HepG2 (cell line): ENCODE measurements at regions not wholly inside any gene's neighbourhood (a gene's known extent, or its start where the extent isn't known, plus 50 kb on each side); places are given as distances from the start of the nearest gene placed in this dataset.

ENCODE experiments used
- ATAC-seq: fragments of 200-7000 bp; cut with Tn5 transposase; 3 replicates; pipeline ENCODE4 v1.9.1; 2020; ENCODE audit warnings: mild to moderate bottlenecking, moderate library complexity
- BruUV-seq: library from RNA; stranded (reverse); fragments of 400-500 nt; replicated peaks from 2 replicates; lab custom pipeline; 2021; lab: Mats Ljungman, UMichigan
- CTCF ChIA-PET: fragments of 300-600 bp; formaldehyde crosslinking; extraction: SDS; loops from one replicate; lab custom pipeline; 2021; ENCODE audit warnings: low total read pairs, inconsistent platforms, low intra/inter-chr PET ratio; lab: Yijun Ruan, JAX
- POLR2A ChIA-PET: fragments of 350-600 bp; sonication (Branson Sonifier 250); formaldehyde crosslinking; loops from one replicate; lab custom pipeline; 2020; ENCODE audit warnings: antibody characterized with exemption, inconsistent platforms; lab: Yijun Ruan, JAX
- DNase-seq: peaks from one replicate; pipeline ENCODE4 v3.0.0-alpha.2; 2015; ENCODE audit warnings: low spot score
- FAIRE-seq: peaks from 3 replicates; lab custom pipeline; 2011; peaks lifted over from hg19 to GRCh38; lab: Jason Lieb, UNC
- H2AFZ ChIP-seq: one replicate; pipeline ENCODE4 v1.6.1; 2011; ENCODE audit warnings: low read length, inconsistent platforms
- H3K27ac ChIP-seq: fragments of 300-600 bp; 3 replicates; pipeline ENCODE4 v1.8.0; 2011; ENCODE audit warnings: mixed run types, mild to moderate bottlenecking, mixed read lengths, low read length, inconsistent platforms; ENCODE audit not compliant: insufficient read depth; ENCODE audit errors: extremely low read length
- H3K27me3 ChIP-seq, 2 experiments: fragments of 200-600 bp in 1 of 2; 2 replicates in 1 of 2; 3 replicates in 1 of 2; pipeline versions ENCODE4 v1.6.0 to v1.8.0; 2011; ENCODE audit warnings: low read length in 2 of 2, mild to moderate bottlenecking in 2 of 2, moderate library complexity in 2 of 2, inconsistent platforms in 1 of 2; ENCODE audit not compliant: insufficient read depth in 2 of 2, control insufficient read depth in 1 of 2
- H3K36me3 ChIP-seq, 2 experiments: fragments of 200-600 bp in 1 of 2; replicated peaks in 1 of 2; 2 replicates in 1 of 2; 3 replicates in 1 of 2; pipeline versions ENCODE4 v1.5.1 to v1.8.0; 2011; ENCODE audit warnings: low read length in 2 of 2, inconsistent platforms in 1 of 2; ENCODE audit not compliant: insufficient read depth in 2 of 2, control insufficient read depth in 1 of 2
- H3K4me1 ChIP-seq: 2 replicates; pipeline ENCODE4 v1.5.1; 2012; ENCODE audit warnings: low read length, inconsistent platforms; ENCODE audit not compliant: insufficient read depth
- H3K4me2 ChIP-seq: 2 replicates; pipeline ENCODE4 v1.6.0; 2011; ENCODE audit warnings: low read depth, low read length, inconsistent platforms
- H3K4me3 ChIP-seq, 3 experiments: fragments of 200-600 bp in 1 of 3; sonication (generic), shearing (Covaris generic) in 1 of 3; replicated peaks in 1 of 3; 2 replicates each; pipeline ENCODE4 v1.5.1; 2011 to 2016; ENCODE audit warnings: low read length in 3 of 3, inconsistent platforms in 2 of 3, low read depth in 2 of 3, mild to moderate bottlenecking in 2 of 3, control low read depth in 1 of 3, mixed read lengths in 1 of 3; ENCODE audit not compliant: insufficient read depth in 1 of 3
- H3K79me2 ChIP-seq: one replicate; pipeline ENCODE4 v1.6.1; 2011; ENCODE audit warnings: low read length, inconsistent platforms; ENCODE audit not compliant: insufficient read depth
- H3K9ac ChIP-seq: 2 replicates; pipeline ENCODE4 v1.6.0; 2011; ENCODE audit warnings: mild to moderate bottlenecking, low read depth, low read length, inconsistent platforms; ENCODE audit not compliant: insufficient read depth
- H3K9me3 ChIP-seq: 2 replicates; pipeline ENCODE4 v1.5.1; 2012; ENCODE audit warnings: mild to moderate bottlenecking, low read length
- H4K20me1 ChIP-seq: 2 replicates; pipeline ENCODE4 v1.6.0; 2011; ENCODE audit warnings: inconsistent platforms, mild to moderate bottlenecking, low read length, moderate library complexity; ENCODE audit not compliant: insufficient read depth
- ATF1 ChIP-seq: IDR thresholded peaks from 2 replicates; pipeline ENCODE4 v1.6.1; 2016; ENCODE audit warnings: mild to moderate bottlenecking, control low read depth
- DMTF1 ChIP-seq: sonication (generic); formaldehyde crosslinking; IDR thresholded peaks from 2 replicates; pipeline ENCODE4 v1.4.0; 2020; ENCODE audit warnings: mild to moderate bottlenecking, missing genetic modification reagents
- IKZF1 ChIP-seq: fragments of 450-650 bp; IDR thresholded peaks from 2 replicates; pipeline ENCODE4 v1.7.1; 2016
- JARID2 ChIP-seq: sonication (generic); formaldehyde crosslinking; IDR thresholded peaks from 2 replicates; pipeline ENCODE4 v1.8.1; 2023; ENCODE audit warnings: missing genetic modification reagents, inconsistent platforms; ENCODE audit not compliant: insufficient replicate concordance
- KDM2A ChIP-seq: sonication (generic); formaldehyde crosslinking; IDR thresholded peaks from 2 replicates; pipeline ENCODE4 v1.4.0; 2020; ENCODE audit warnings: low read depth, missing genetic modification reagents, borderline replicate concordance
- NFKBIZ ChIP-seq: IDR thresholded peaks from 2 replicates; pipeline ENCODE4 v1.6.1; 2018; ENCODE audit warnings: missing genetic modification reagents, missing compliant biosample characterization
- TBX2 ChIP-seq: sonication (generic); formaldehyde crosslinking; IDR thresholded peaks from 2 replicates; pipeline ENCODE4 v1.5.0; 2020; ENCODE audit warnings: missing genetic modification reagents, mild to moderate bottlenecking, borderline replicate concordance
- THAP11 ChIP-seq: IDR thresholded peaks from 2 replicates; pipeline ENCODE4 v1.6.1; 2016; ENCODE audit warnings: missing biosample characterization, missing genetic modification reagents
- ZBTB1 ChIP-seq: sonication (generic); formaldehyde crosslinking; IDR thresholded peaks from 2 replicates; pipeline ENCODE4 v1.4.0; 2020; ENCODE audit warnings: missing genetic modification reagents, borderline replicate concordance
- ZNF484 ChIP-seq: sonication (generic); formaldehyde crosslinking; IDR thresholded peaks from 2 replicates; pipeline ENCODE4 v1.5.1; 2020; ENCODE audit warnings: mild to moderate bottlenecking, low read depth, missing genetic modification reagents, borderline replicate concordance
- ZNF746 ChIP-seq: sonication (generic); formaldehyde crosslinking; IDR thresholded peaks from 2 replicates; pipeline ENCODE4 v1.8.0; 2022; ENCODE audit warnings: mild to moderate bottlenecking, missing genetic modification reagents
- ZNF788 ChIP-seq: sonication (generic); formaldehyde crosslinking; IDR thresholded peaks from 2 replicates; pipeline ENCODE4 v1.5.0; 2020; ENCODE audit warnings: mild to moderate bottlenecking, missing genetic modification reagents, borderline replicate concordance
- whole genome bisulfite sequencing: methylation state at CpG from one replicate; pipeline ENCODE4 v1.1.6; 2017; ENCODE audit warnings: low lambda C conversion rate; 5-methylcytosine and 5-hydroxymethylcytosine counted together
- in situ Hi-C: cut with HindIII; loops from 2 replicates; pipeline ENCODE4 v1.10.0; 2017; ENCODE audit warnings: low pct_unique_long_range_greater_than_20kb; ENCODE audit not compliant: extremely low pct_ligation_motif_present
- intact Hi-C: fragments of 100-400 bp; cut with micrococcal nuclease; formaldehyde crosslinking; loops from one replicate; pipeline ENCODE4 v1.10.0; 2022; ENCODE audit not compliant: unreplicated experiment

DNA sequence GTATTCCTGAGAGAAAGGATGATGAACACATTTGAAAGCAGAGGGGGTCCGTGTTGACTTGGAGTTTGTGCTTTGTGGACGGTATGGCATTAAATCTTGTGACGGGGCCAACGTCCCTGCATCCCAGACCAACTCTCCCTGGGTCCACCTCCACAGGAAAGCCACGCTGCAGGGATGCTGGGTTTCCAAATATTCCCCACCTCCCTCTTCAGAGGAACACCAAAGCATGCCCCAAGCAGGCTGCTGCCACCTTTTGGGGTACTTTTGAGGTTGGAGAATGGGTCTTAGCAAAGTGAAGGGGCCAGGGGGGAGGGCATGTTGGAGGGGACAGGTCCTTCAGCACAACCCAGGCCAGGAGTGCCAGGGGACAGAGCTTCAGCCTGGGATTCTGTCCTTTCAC lies 504.4 kb downstream of the TCERG1L start:
- WGBS = 10% methylated on average over 4 of the region's 5 CpGs
- no peak overlapping the region for H3K4me2 ChIP-seq
- H3K4me3 ChIP-seq = no peak overlapping the region
- ChIA-PET CTCF (no interaction called here), POLR2A (no interaction called here)
- H3K4me1 ChIP-seq = no peaks in the 10 kb centered on the region
- TF ChIP-seq ATF1 = no peak
- TF ChIP-seq ZNF484 (CRISPR knock-in tag) = no peak
- no peak for TF ChIP-seq ZBTB1
- TF ChIP-seq TBX2 (CRISPR knock-in tag) = no peak
- TF ChIP-seq DMTF1 = no peak
- TF ChIP-seq KDM2A = no peak
- no peak for TF ChIP-seq ZNF788 (CRISPR knock-in tag)
- TF ChIP-seq NFKBIZ = no peak
- no peak overlapping the region for H2AFZ ChIP-seq
- H3K9me3 ChIP-seq = no peaks in the 10 kb centered on the region
- no peaks in the 10 kb centered on the region for H3K79me2 ChIP-seq
- no peaks in the 10 kb centered on the region for H4K20me1 ChIP-seq
- H3K27me3 ChIP-seq = peaks cover 3 to 17% of the 10 kb centered on the region in 2 experiments; a peak in 3 of 5 replicates
- no TSS peak for BruUV-seq
- no peak for FAIRE-seq
- no peaks in the 10 kb centered on the region for H3K36me3 ChIP-seq
- in situ Hi-C loops (no loop called here), intact Hi-C loops (no loop called here)
- H3K27ac ChIP-seq = no peak overlapping the region
- H3K9ac ChIP-seq = no peak overlapping the region
- no peak for ATAC-seq
- no peak for DNase-seq

GRCh38 chr10:130807721-130808120 lies 503.8 kb downstream of the TCERG1L start:
- TF ChIP-seq IKZF1 (no peak), JARID2 (CRISPR knock-in tag) (no peak), ZNF746 (no peak), THAP11 (CRISPR knock-in tag) (no peak)
- WGBS = 12% methylated on average over 6 of the region's 9 CpGs
- DNase-seq = no peak
- no peak overlapping the region for H3K4me2 ChIP-seq
- FAIRE-seq = no peak
- H3K9me3 ChIP-seq = no peaks in the 10 kb centered on the region
- H3K27ac ChIP-seq = no peak overlapping the region
- no peak for ATAC-seq
- H3K9ac ChIP-seq = no peak overlapping the region
- H3K4me1 ChIP-seq = no peaks in the 10 kb centered on the region
- no peak overlapping the region for H2AFZ ChIP-seq
- H4K20me1 ChIP-seq = no peaks in the 10 kb centered on the region
- BruUV-seq = no TSS peak
- in situ Hi-C loops (no loop called here), intact Hi-C loops (no loop called here)
- POLR2A ChIA-PET = no interaction called here
- no peak overlapping the region for H3K4me3 ChIP-seq
- H3K79me2 ChIP-seq = no peaks in the 10 kb centered on the region
- peaks cover 3 to 16% of the 10 kb centered on the region in 2 experiments; a peak in 4 of 5 replicates for H3K27me3 ChIP-seq
- CTCF ChIA-PET = no interaction called here
- H3K36me3 ChIP-seq = no peaks in the 10 kb centered on the region
